SK-N-SH (cell line): ENCODE measurements at regions not wholly inside any gene's neighbourhood (a gene's known extent, or its start where the extent isn't known, plus 50 kb on each side); places are given as distances from the start of the nearest gene placed in this dataset.

Source experiments
- CTCF ChIA-PET: fragments of 300-600, 350-600 bp; formaldehyde crosslinking; extraction: SDS; loops from one replicate; lab custom pipeline; 2021; lab: Yijun Ruan, JAX
- POLR2A ChIA-PET: fragments of 350-600 bp; sonication (Branson Sonifier 250); formaldehyde crosslinking; extraction: SDS; loops from one replicate; lab custom pipeline; 2020; ENCODE audit warnings: antibody characterized with exemption, inconsistent platforms; lab: Yijun Ruan, JAX
- DNase-seq: peaks from one replicate; pipeline ENCODE4 v3.0.0; 2012
- H2AFZ ChIP-seq: fragments of 200-600 bp; sonication (generic); 2 replicates; pipeline ENCODE4 v1.8.1; 2016; ENCODE audit warnings: antibody characterized with exemption, mild to moderate bottlenecking, low read depth
- H3F3A ChIP-seq: fragments of 200-600 bp; sonication (generic); replicated peaks from 2 replicates; pipeline ENCODE3; 2016; ENCODE audit warnings: antibody characterized with exemption, mild to moderate bottlenecking; ENCODE audit not compliant: insufficient read depth
- H3K27ac ChIP-seq, 2 experiments: fragments of 200-500 bp in 1 of 2; fragments of 200-600 bp in 1 of 2; sonication (Bioruptor generic) in 1 of 2; sonication (generic), shearing (Covaris generic) in 1 of 2; 2 replicates each; pipeline versions ENCODE4 v1.5.1 to v1.6.1; 2014 to 2016; ENCODE audit warnings: low read depth in 2 of 2, inconsistent platforms in 1 of 2, low read length in 1 of 2, mild to moderate bottlenecking in 1 of 2, mixed read lengths in 1 of 2
- H3K27me3 ChIP-seq: fragments of 200-600 bp; sonication (generic), shearing (Covaris generic); 2 replicates; pipeline ENCODE4 v1.6.1; 2016; ENCODE audit warnings: mixed run types; ENCODE audit not compliant: insufficient read depth
- H3K36me3 ChIP-seq, 2 experiments: fragments of 200-500 bp in 1 of 2; fragments of 200-600 bp in 1 of 2; sonication (Bioruptor generic) in 1 of 2; sonication (generic) in 1 of 2; replicated peaks in 1 of 2; 2 replicates each; pipeline versions ENCODE3 to v1.5.1; 2014 to 2016; ENCODE audit warnings: low read length in 1 of 2, mild to moderate bottlenecking in 1 of 2; ENCODE audit not compliant: insufficient read depth in 2 of 2, control insufficient read depth in 1 of 2
- H3K4me1 ChIP-seq, 2 experiments: fragments of 200-500 bp in 1 of 2; fragments of 200-600 bp in 1 of 2; sonication (Bioruptor generic) in 1 of 2; sonication (generic), shearing (Covaris generic) in 1 of 2; 2 replicates each; pipeline versions ENCODE4 v1.5.1 to v1.6.1; 2014 to 2016; ENCODE audit warnings: low read depth in 1 of 2, low read length in 1 of 2, mixed run types in 1 of 2; ENCODE audit not compliant: insufficient read depth in 2 of 2, control insufficient read depth in 1 of 2
- H3K4me2 ChIP-seq: fragments of 200-600 bp; sonication (generic), shearing (Covaris generic); 2 replicates; pipeline ENCODE4 v1.6.1; 2017; ENCODE audit warnings: mixed run types
- H3K4me3 ChIP-seq, 2 experiments: fragments of 200-500 bp in 1 of 2; fragments of 200-600 bp in 1 of 2; sonication (Bioruptor generic) in 1 of 2; sonication (generic), shearing (Covaris generic) in 1 of 2; 2 replicates each; pipeline versions ENCODE4 v1.5.1 to v1.8.1; 2014 to 2016; ENCODE audit warnings: low read depth in 2 of 2, inconsistent platforms in 1 of 2, low read length in 1 of 2, mild to moderate bottlenecking in 1 of 2, mixed read lengths in 1 of 2, moderate library complexity in 1 of 2
- H3K79me2 ChIP-seq: fragments of 200-600 bp; sonication (generic); 2 replicates; pipeline ENCODE4 v1.8.1; 2017; ENCODE audit warnings: mild to moderate bottlenecking; ENCODE audit not compliant: insufficient read depth
- H3K9ac ChIP-seq: fragments of 200-600 bp; sonication (generic); 2 replicates; pipeline ENCODE4 v1.6.1; 2017; ENCODE audit warnings: mixed run types
- H3K9me2 ChIP-seq: fragments of 200-600 bp; sonication (generic); 2 replicates; pipeline ENCODE4 v1.6.1; 2017; ENCODE audit warnings: mixed run types
- H3K9me3 ChIP-seq: fragments of 200-600 bp; sonication (generic); 2 replicates; pipeline ENCODE4 v1.6.1; 2017; ENCODE audit warnings: mixed run types, mild to moderate bottlenecking, moderate library complexity
- H4K20me1 ChIP-seq: fragments of 200-600 bp; sonication (generic); 2 replicates; pipeline ENCODE4 v1.6.1; 2017; ENCODE audit warnings: mild to moderate bottlenecking, mixed run types; ENCODE audit not compliant: insufficient read depth
- CHD2 ChIP-seq: fragments of 150-350 bp; IDR thresholded peaks from 2 replicates; pipeline ENCODE4 v1.6.1; 2018; ENCODE audit warnings: low read length; ENCODE audit not compliant: partially characterized antibody
- EP300 ChIP-seq, 2 experiments: IDR thresholded peaks; 2 replicates each; pipeline versions ENCODE4 v1.4.0 to v1.6.1; 2012; ENCODE audit warnings: borderline replicate concordance in 1 of 2, low read depth in 1 of 2, low read length in 1 of 2
- EZH2phosphoT487 ChIP-seq: fragments of 200-600 bp; sonication (generic); IDR thresholded peaks from 2 replicates; pipeline ENCODE4 v1.6.1; 2017; ENCODE audit warnings: low read depth, mixed run types, mild to moderate bottlenecking, antibody characterized with exemption, moderate library complexity, borderline replicate concordance
- FOSL2 ChIP-seq: IDR thresholded peaks from 2 replicates; pipeline ENCODE4 v1.4.0; 2012; ENCODE audit warnings: low read depth, mild to moderate bottlenecking, moderate library complexity, borderline replicate concordance
- FOXM1 ChIP-seq: IDR thresholded peaks from 2 replicates; pipeline ENCODE4 v1.4.0; 2012; ENCODE audit warnings: low read depth, mild to moderate bottlenecking
- GATA2 ChIP-seq: sonication (generic); formaldehyde crosslinking; IDR thresholded peaks from 2 replicates; pipeline ENCODE4 v1.5.0; 2020; ENCODE audit warnings: mild to moderate bottlenecking, missing genetic modification reagents
- JUND ChIP-seq: IDR thresholded peaks from 2 replicates; pipeline ENCODE4 v1.4.0; 2012
- NFIC ChIP-seq: IDR thresholded peaks from 2 replicates; pipeline ENCODE4 v1.4.0; 2012; ENCODE audit warnings: borderline replicate concordance
- POLR2AphosphoS5 ChIP-seq: IDR thresholded peaks from 2 replicates; pipeline ENCODE4 v1.6.1; 2012; ENCODE audit warnings: low read depth, low read length
- RAD21 ChIP-seq: IDR thresholded peaks from 2 replicates; pipeline ENCODE4 v1.6.1; 2012; ENCODE audit warnings: mild to moderate bottlenecking, low read length
- RCOR1 ChIP-seq: fragments of 150-350 bp; IDR thresholded peaks from 2 replicates; pipeline ENCODE4 v1.6.1; 2017; ENCODE audit warnings: antibody characterized with exemption, low read length
- RFX5 ChIP-seq: IDR thresholded peaks from 2 replicates; pipeline ENCODE4 v1.6.1; 2012; ENCODE audit warnings: mild to moderate bottlenecking, improper control_type of control experiment, low read length
- RXRA ChIP-seq: IDR thresholded peaks from 2 replicates; pipeline ENCODE4 v1.4.0; 2012; ENCODE audit warnings: low read depth, mild to moderate bottlenecking, borderline replicate concordance
- SIN3A ChIP-seq: IDR thresholded peaks from 2 replicates; pipeline ENCODE4 v1.6.1; 2012; ENCODE audit warnings: low read depth, mild to moderate bottlenecking, low read length, moderate library complexity, borderline replicate concordance
- TAF1 ChIP-seq: IDR thresholded peaks from 2 replicates; pipeline ENCODE4 v1.6.1; 2012; ENCODE audit warnings: low read depth, mild to moderate bottlenecking, low read length, moderate library complexity, borderline replicate concordance
- TEAD4 ChIP-seq: IDR thresholded peaks from 2 replicates; pipeline ENCODE4 v1.4.0; 2012; ENCODE audit warnings: mild to moderate bottlenecking, borderline replicate concordance; ENCODE audit not compliant: insufficient read depth
- WGBS: methylation state at CpG from one replicate; pipeline ENCODE4 v1.1.6; 2017; ENCODE audit warnings: low lambda C conversion rate; 5-methylcytosine and 5-hydroxymethylcytosine counted together
- TF ChIP-seq, protein P1 (sequence below): IDR thresholded peaks from 2 replicates; pipeline ENCODE4 v1.4.0; 2012; ENCODE audit warnings: low read depth
- TF ChIP-seq, protein P2 (sequence below): fragments of 200-600 bp; sonication (generic); IDR thresholded peaks from 2 replicates; pipeline ENCODE4 v1.6.1; 2017; ENCODE audit warnings: antibody characterized with exemption, mild to moderate bottlenecking, moderate library complexity
- TF ChIP-seq, protein P3 (sequence below): IDR thresholded peaks from 2 replicates; pipeline ENCODE4; 2012
- TF ChIP-seq, protein P4 (sequence below): IDR thresholded peaks from 2 replicates; pipeline ENCODE4 v1.4.0; 2012; ENCODE audit warnings: low read depth, borderline replicate concordance

DNA sequence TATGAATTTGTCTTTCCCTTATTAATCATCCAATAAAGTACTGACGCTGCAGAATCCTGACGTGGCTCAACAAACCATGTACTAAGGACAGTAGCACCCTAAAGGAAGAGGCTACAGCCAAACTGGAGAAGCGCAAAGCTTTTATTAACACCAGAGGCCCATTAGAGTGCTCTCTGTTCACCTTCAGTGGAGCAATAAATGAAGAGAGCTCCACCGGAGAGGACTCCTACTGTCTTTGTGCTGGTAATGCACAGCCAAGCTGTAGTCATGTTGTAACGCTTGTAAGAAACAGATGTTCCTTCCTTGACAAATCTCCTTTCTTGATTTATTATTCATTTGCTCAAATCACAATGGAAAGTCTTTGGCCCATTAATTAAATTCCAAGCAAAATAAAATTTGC is 220.7 kb upstream of the RRP15 start:
- no peak overlapping the region for H3K4me3 ChIP-seq
- H3K4me2 ChIP-seq: no peak overlapping the region
- H3K9ac ChIP-seq: no peak overlapping the region
- no peaks in the 10 kb centered on the region for H3K79me2 ChIP-seq
- no peaks in the 10 kb centered on the region for H3K9me3 ChIP-seq
- H3K27ac ChIP-seq: no peak overlapping the region
- no peaks in the 10 kb centered on the region for H3K9me2 ChIP-seq
- no peak for DNase-seq
- CTCF ChIA-PET: interaction anchor here (1.5 kb wide), 1 partner anchor 47 kb away, joined by 3 read pairs; no protein-coding TSS in a partner anchor
- H3K4me1 ChIP-seq: peaks cover 0 to 5% of the 10 kb centered on the region in 2 experiments; a peak in 2 of 4 replicates
- TF ChIP-seq, protein P1, sequence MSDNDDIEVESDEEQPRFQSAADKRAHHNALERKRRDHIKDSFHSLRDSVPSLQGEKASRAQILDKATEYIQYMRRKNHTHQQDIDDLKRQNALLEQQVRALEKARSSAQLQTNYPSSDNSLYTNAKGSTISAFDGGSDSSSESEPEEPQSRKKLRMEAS: no peak
- TF ChIP-seq NFIC: no peak
- TF ChIP-seq FOSL2: no peak
- TF ChIP-seq, all 33 proteins: peak for 0
- Histone ChIP-seq H3F3A (no peaks in the 10 kb centered on the region), H2AFZ (no peak overlapping the region), H3K27me3 (no peaks in the 10 kb centered on the region), H4K20me1 (no peaks in the 10 kb centered on the region), H3K36me3 (no peaks in the 10 kb centered on the region)
- POLR2A ChIA-PET: no interaction called here
- WGBS: 72% methylated on average over 5 of the region's 5 CpGs

DNA sequence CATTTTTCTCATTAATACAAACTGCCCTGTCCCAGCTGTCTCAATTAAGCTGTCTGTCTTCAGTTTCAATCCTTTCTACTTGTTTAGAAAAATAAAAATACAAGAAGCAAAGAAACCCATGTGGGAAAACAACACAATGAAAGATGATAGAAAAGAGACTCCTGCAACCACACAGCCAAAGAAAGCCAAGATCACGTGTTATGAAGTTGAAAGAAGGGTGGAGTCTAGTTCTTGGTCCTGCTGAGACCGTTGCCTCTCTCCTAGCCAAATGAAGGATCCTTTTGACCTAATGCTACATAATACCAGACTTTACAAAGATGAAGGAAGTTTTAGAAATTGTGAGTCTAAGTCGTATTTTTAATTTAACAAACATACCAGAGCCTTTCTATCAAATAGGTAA is 218.8 kb upstream of the RRP15 start:
- H3K36me3 ChIP-seq: no peaks in the 10 kb centered on the region
- 48% methylated on average over 3 of the region's 3 CpGs for WGBS
- H3K9ac ChIP-seq: no peak overlapping the region
- TF ChIP-seq RXRA: no peak
- no peak for TF ChIP-seq EZH2phosphoT487
- no peak for TF ChIP-seq RFX5
- no peak for TF ChIP-seq CHD2
- TF ChIP-seq GATA2 (CRISPR knock-in tag): no peak
- TF ChIP-seq RAD21: no peak
- TF ChIP-seq, protein P2, sequence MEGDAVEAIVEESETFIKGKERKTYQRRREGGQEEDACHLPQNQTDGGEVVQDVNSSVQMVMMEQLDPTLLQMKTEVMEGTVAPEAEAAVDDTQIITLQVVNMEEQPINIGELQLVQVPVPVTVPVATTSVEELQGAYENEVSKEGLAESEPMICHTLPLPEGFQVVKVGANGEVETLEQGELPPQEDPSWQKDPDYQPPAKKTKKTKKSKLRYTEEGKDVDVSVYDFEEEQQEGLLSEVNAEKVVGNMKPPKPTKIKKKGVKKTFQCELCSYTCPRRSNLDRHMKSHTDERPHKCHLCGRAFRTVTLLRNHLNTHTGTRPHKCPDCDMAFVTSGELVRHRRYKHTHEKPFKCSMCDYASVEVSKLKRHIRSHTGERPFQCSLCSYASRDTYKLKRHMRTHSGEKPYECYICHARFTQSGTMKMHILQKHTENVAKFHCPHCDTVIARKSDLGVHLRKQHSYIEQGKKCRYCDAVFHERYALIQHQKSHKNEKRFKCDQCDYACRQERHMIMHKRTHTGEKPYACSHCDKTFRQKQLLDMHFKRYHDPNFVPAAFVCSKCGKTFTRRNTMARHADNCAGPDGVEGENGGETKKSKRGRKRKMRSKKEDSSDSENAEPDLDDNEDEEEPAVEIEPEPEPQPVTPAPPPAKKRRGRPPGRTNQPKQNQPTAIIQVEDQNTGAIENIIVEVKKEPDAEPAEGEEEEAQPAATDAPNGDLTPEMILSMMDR: no peak
- no peak for TF ChIP-seq FOXM1
- TF ChIP-seq TAF1: no peak
- TF ChIP-seq SIN3A: no peak
- TF ChIP-seq, protein P3, sequence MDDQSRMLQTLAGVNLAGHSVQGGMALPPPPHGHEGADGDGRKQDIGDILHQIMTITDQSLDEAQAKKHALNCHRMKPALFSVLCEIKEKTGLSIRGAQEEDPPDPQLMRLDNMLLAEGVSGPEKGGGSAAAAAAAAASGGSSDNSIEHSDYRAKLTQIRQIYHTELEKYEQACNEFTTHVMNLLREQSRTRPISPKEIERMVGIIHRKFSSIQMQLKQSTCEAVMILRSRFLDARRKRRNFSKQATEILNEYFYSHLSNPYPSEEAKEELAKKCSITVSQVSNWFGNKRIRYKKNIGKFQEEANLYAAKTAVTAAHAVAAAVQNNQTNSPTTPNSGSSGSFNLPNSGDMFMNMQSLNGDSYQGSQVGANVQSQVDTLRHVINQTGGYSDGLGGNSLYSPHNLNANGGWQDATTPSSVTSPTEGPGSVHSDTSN: no peak
- no peak for TF ChIP-seq JUND
- TF ChIP-seq, protein P1: no peak
- TF ChIP-seq, protein P4, sequence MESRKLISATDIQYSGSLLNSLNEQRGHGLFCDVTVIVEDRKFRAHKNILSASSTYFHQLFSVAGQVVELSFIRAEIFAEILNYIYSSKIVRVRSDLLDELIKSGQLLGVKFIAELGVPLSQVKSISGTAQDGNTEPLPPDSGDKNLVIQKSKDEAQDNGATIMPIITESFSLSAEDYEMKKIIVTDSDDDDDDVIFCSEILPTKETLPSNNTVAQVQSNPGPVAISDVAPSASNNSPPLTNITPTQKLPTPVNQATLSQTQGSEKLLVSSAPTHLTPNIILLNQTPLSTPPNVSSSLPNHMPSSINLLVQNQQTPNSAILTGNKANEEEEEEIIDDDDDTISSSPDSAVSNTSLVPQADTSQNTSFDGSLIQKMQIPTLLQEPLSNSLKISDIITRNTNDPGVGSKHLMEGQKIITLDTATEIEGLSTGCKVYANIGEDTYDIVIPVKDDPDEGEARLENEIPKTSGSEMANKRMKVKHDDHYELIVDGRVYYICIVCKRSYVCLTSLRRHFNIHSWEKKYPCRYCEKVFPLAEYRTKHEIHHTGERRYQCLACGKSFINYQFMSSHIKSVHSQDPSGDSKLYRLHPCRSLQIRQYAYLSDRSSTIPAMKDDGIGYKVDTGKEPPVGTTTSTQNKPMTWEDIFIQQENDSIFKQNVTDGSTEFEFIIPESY: no peak
- TF ChIP-seq TEAD4: no peak
- no peak for TF ChIP-seq FOSL2
- no peak for TF ChIP-seq EP300 (IDR thresholded peaks at IDR 0.05; ENCODE audit: borderline replicate concordance in 1 of 2, low read depth in 1 of 2, low read length in 1 of 2)
- no peak for TF ChIP-seq POLR2AphosphoS5
- no peak for TF ChIP-seq RCOR1
- no peaks in the 10 kb centered on the region for H3K9me3 ChIP-seq
- H4K20me1 ChIP-seq: no peaks in the 10 kb centered on the region
- H3K27me3 ChIP-seq: no peaks in the 10 kb centered on the region
- peaks cover 0 to 5% of the 10 kb centered on the region in 2 experiments; a peak in 2 of 4 replicates for H3K4me1 ChIP-seq
- H3K4me3 ChIP-seq: no peak overlapping the region
- no peak overlapping the region for H3K4me2 ChIP-seq
- no peaks in the 10 kb centered on the region for H3K79me2 ChIP-seq
- H2AFZ ChIP-seq: no peak overlapping the region
- ChIA-PET CTCF (no interaction called here), POLR2A (no interaction called here)
- H3K9me2 ChIP-seq: no peaks in the 10 kb centered on the region
- no peaks in the 10 kb centered on the region for H3F3A ChIP-seq
- no peak overlapping the region for H3K27ac ChIP-seq
- no peak for DNase-seq
